ENCODE measurements at regions not wholly inside any gene's neighbourhood (a gene's known extent, or its start where the extent isn't known, plus 50 kb on each side); places are given as distances from the start of the nearest gene placed in this dataset.

DNA sequence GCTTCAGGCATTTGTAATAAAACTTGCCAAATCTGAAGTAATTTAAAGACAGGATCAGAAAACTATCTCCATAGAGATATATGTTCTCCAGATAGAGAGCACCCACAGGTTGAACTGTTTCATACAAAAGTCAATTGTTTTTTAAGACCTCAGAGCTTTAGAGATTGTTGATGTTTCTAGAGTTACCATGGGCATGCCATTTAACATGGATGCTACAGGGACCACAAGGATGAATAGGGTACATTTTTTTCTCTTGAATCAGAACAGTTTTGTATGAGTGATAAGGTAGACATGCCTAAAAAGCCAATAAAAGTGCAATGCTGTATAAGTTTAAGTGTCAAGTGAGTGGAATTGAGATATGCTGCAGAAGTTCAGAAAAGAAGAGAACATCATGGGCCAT is 511.0 kb upstream of the CAMK1G start:
- ChIA-PET POLR2A (no interaction called here), CTCF (no interaction called here)

DNA sequence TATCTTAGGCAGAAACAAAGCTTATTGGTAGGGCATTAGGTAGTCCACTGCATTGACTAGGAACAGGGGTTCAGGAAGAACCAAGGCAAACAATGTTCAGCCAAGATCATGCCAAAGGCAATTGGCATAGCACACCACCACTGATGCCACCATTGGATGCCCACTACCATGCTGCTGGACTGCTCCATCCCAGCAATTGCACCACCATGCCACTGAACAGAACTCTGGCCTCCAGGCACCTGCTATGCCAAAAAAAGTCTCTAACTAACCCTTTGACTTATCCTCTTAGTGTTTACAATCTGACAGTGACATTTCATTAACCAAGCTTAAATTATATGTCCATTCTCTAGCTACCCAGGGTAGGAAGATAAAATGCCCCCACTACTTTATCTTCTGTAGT is 509.6 kb upstream of the CAMK1G start:
- POLR2A ChIA-PET = no interaction called here
- CTCF ChIA-PET = no interaction called here

DNA sequence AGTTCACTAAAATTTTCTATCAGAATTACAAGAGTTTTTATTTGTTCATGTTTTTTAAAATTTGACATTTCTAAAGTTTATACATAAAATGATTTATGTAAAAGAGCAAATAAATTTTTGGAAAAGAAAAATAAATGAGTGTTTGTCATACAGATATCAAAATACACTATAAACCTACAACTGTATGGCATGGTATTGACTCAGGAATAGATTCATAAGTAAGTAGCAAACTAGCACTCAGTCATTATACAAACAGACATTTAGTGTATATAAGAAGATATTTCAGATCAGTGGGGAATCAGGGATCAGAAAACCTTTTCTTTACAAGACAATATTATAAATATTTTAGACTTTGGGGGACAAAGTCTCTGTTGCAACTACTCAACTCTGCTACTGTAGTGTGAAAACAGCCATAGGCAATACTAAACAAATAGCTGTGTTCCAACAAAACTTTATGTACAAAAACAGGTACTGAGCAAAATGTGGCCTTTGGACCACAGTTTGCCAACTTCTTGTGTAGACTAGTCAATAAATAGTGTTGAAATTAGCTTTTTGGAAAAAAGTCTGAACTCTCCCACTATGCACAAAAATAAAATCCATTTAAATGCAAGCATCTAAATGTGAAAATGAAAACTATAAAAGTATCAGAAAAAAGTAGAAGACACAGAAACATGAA is 508.8 kb upstream of the CAMK1G start:
- POLR2A ChIA-PET = no interaction called here
- CTCF ChIA-PET = no interaction called here

DNA sequence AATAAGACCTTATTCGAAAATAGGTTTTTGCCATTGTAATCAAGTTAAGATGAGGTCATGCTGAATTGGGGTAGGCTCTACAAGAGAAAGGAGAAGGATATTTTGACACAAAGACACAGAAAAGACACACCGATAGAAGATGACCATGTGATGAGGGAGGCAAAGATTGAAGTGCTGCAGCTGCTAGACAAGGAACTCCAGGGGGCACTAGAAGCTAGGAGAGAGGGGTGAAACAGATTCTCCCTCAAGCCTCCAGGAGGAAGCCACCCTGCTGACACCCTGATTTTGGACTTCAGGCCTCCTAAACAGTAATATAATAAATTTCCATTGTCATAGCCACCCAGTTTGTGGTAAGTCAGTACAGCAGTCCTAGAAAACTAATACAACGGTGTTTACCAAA is 506.8 kb upstream of the CAMK1G start:
- ChIA-PET POLR2A (no interaction called here), CTCF (no interaction called here)

DNA sequence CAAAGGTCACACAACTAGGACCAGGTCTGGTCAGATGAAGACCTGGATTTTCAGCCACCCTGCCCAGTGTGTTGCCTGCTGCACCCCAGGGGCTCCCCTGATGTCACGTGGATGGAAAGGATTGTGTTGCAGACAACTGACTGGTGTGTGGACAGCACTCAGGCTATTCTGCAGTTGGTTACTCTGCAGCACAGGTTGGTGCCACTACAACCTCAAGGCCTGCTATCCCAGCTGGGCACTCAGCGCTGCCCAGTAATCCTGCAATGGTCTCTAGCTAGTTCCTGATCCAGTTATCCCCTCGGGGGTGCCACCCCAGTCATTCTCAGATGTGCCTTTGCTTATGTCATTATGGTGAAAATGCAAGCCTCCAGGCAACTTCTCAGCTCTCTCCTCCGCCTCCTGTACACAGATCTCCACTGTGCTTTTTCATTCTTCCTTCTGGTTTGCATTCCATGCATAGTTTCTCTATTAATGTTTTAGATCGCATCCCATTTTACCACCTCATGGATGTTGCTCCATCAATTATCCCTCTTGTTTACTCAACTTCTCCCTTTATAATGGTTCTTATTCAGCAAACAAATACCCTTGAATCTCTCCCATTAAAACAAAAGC is 503.2 kb upstream of the CAMK1G start:
- ChIA-PET POLR2A (no interaction called here), CTCF (no interaction called here)

DNA sequence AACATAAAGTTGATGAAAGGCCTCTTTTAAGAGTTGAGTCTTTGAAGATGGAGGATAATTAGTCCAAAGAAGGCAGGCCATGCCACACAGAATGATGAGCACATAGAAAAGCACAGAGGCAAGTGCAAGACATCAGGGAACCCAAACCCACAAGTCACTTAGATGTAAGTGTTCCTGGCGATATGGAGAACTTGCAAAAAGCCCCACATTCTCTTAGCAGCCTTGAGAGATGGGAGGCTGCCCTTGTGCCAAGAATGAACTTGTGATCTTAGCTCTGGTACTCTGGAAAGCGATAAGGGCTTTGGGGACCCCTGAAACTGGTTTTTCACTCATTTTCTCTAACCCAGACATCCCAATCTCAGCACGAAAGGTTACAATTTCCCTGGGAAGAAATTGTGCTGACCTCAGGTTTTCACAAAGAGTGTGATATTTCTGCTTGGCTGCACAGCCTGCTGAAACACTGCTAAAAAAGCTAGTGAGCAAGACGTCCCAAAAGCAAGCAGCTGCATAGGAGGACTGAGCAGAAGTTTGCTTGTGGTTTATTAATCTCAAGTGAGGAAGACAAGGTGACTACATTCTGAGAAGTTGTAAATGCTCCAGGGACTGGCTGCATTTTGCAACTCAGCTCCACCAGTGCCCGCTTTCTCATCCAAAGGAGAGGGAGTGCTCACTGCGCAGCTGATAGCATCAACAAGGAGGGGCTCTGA is 496.9 kb upstream of the CAMK1G start:
- ChIA-PET POLR2A (no interaction called here), CTCF (no interaction called here)

DNA sequence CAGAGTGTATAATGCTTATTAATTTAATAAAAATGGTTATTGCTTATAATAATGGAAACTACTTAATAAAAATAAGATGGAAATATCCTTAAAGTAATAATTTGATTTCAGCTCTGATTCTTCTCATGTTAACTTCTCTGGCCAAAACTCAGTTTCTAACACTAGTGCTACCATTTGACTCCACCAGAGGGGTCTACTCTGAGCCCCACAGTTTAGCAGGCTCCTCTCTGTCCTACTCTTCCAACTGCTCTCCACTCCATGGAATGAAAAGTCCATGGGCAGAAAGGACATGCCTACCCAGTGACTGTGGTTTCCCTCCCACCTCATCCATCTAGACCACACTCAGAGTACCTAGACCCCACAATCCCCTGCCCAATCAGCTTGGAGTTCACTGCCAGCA is 489.1 kb upstream of the CAMK1G start:
- ChIA-PET POLR2A (no interaction called here), CTCF (no interaction called here)

DNA sequence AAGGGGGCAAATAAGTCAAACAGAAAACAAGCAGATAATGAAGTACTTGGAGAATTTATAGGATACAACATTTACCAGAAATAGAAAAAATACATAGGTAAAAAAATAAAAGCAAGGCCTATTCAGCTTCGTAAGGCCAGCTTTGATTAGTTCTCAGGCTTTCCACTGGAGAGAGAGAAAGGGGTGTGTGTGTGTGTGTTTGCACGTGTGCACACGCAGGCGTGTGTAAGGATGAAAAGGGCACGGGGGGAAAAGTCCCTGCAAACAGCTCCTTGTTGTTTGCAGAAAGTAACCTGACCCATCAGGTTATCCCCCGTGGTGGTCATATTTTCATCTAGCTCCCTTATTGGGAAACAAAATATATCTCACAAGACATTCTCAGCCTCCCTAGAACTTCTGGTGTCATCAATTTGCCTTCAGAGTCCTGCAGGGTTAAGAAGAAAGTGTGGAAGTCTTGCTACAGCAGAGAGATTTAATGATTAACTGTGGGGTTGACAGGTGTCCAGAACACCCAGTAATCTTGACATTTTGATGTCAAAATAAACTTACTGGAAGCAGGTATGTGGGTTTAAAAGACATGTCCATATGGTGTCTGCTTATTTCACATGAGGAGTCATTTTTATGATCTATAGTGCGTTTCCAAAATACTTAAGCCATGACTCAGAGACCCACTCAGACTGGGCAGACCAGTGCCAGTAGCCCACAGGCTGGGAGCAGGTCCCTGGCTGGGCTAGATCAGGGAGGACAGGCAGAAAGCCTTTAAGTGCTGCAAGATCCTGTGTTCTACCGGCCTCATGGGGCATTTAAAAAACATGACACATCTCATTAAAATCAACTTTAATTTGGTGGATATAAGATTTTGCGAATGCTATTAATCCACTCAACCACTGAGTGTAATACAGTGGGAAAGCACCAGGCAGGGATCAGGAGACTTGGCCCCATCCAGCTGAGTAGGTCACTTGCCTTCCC is 487.6 kb upstream of the CAMK1G start:
- ChIA-PET CTCF (no interaction called here), POLR2A (no interaction called here)

DNA sequence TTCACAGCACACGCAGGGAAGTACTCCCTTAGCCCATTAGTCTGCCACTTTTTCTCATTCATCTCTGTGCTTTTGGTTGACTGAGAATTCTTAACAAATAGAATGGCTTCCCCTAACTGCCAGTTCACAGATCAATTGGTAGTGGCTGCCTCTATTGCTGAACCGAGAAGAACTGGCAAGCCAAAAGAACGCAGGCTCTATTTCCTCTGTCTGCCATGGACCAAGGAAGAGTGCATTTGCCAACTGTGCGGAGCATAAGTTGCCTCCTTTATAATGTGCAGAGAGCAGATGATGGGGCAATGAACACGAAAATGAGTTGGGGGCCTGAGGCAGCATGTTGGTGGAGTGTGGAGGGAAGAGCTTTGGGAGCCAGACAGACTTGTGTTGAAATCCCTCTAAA is 483.1 kb upstream of the CAMK1G start:
- CTCF ChIA-PET = no interaction called here

DNA sequence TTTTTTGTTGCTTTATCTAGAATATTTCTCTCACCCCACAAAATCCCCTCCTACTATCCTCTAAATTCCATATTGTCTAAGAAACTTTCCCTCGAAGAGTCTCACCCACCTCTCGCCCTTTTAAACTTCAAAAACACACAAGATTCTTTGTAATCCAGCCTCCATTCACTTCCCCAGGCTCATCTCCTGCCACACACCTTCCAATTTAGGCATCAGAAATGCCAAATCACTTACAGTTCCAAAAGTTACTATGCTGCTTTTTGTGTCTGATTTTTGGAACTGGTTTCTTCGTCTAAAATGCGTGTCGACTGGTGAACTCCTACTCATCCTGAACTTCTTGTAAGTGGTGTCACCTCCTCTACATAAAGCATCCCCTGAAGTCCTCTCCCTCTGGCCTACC is 482.4 kb upstream of the CAMK1G start:
- POLR2A ChIA-PET = no interaction called here

More for the DNA sequence above, 483.1 kb upstream of the CAMK1G start:
- POLR2A ChIA-PET = no interaction called here

DNA sequence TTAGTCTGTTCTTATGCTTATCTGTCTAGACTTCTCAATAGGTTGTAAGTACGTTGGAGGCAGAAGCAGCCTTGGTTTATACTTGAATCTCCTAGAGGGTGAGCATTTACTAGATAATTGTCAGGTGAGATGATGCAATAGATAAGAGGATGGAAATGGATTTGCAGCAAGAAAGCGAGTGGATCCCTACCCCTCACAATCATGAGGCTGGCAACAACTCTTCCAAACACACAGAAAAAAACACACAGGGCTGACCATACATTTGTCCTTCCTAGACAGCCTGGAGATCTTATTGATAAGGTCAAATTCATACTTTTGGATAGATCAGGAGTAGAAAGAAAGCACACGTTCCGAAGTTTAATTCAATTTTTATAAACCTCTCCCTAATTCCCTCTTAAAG is 481.4 kb upstream of the CAMK1G start:
- ChIA-PET CTCF (no interaction called here), POLR2A (no interaction called here)

More for the DNA sequence above, 482.4 kb upstream of the CAMK1G start:
- CTCF ChIA-PET = no interaction called here

DNA sequence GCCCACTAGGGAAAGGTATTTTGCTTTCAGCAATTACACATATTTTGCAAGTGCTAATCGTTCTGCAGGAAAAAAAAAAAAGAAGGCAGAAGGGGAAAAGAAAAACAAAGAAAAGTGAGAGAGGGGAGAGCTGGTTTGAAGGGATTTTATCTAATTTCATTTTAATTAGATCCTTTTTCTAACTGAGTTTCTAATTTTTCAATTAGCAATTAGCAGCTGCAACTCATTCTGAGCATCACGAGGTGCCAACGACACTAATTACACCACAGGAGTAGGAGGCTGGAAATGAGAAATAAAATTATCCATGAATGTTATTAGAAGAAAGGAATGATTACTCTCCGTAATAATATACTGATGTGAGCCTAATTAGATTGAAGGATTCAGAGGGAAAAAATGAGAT is 481.0 kb upstream of the CAMK1G start:
- ChIA-PET POLR2A (no interaction called here), CTCF (no interaction called here)

DNA sequence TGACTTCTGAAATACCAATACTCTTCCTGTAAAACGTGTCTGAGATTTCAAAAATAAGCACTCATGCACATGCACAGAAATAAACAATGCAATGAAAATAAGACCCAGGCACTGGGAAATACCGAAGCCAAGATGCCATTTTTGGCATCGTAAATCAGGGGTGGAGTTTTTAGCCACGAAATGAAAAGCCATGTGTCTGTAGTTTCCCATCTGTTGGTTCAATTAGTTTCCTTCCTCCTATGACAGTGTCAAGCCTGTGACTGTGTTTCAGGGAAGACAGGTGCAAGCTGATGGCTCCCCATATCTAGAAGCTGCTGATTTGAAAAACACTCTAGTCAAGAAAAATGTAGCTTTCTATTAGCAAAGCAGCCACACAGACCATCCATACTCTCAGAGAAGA is 480.4 kb upstream of the CAMK1G start:
- ChIA-PET POLR2A (no interaction called here), CTCF (no interaction called here)

DNA sequence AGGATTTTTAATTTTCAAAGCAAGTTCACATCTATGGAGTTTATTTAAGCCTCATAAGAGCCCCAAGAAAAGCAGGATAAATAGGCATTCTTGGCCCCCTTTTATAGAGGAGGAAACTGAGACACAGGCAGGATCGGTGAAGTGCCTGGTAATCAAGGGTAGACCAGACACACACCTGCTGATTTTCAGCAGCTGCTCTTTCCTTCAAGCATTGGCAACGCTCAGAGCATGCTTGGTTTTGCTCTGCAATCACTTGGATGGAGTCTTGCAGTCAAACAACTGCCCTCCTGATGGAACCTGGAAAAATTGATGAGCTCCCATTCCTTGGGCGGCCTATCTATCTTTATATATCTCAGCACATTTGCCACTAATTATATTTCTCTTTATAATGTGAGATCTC is 478.9 kb upstream of the CAMK1G start:
- ChIA-PET CTCF (no interaction called here), POLR2A (no interaction called here)

DNA sequence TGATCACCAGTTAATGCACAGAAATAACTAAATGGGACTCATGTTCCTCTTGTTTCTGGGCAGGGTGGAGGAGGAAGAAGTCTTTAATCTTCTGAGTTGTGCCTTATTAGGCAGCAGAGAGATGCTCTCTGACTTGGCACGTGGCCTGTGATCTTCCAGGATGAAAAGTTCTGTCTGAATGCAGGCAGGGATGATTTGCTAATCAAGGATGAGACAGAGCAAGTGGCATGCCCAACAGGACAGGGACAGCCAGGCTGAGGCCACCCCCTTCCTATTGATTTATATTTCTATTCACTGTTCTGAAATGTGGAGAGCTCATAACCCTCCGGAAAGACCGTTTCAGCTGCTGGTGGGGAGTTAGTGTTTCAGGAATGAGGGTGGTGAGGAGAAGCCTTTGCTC is 477.8 kb upstream of the CAMK1G start:
- POLR2A ChIA-PET = no interaction called here

DNA sequence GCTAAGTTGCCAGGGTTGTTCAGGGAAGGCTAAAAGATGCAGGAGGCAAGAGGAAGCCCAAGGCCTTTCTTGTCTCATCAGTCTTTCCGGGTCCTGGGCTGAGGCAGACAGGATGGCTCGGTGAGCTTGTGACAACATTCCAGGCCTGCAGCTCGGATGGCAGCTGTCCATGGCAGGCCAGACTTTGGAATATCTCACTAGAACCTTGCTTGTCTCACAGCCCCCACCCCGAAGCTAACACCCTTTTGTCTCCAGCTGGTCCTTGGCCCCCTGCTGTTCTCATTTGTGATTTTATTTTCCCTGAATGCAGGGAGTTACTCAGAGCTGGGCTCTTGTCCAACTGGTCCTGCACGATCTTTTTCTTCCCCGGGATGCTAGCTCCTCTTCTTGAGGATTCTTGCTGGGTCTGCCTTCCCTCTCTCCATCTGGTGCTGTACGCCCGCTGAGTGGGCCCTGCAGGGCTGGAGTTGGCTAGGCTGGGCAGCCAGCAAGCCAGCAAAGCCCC is 477.2 kb upstream of the CAMK1G start:
- ChIA-PET POLR2A (no interaction called here), CTCF (no interaction called here)

More for the DNA sequence above, 477.8 kb upstream of the CAMK1G start:
- CTCF ChIA-PET = no interaction called here

DNA sequence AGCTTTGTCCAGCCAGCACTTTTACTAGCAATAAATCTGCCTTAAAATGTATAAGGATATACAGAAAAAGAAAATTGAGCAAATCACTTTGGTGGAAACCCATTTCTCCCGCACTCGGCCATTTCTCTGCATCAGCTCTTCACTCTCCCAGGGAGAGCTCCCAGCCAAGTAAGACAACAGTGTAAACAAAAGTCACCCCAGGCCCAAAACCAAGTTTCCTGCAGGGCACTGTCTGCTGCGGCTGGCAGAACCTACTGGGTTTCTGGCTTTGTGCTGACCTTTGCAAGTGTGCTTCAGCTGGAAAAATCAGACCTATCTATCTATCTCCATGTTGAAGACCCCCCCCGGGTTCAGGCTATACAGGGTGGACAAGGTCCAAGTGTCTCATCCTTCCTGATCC is 476.7 kb upstream of the CAMK1G start:
- ChIA-PET CTCF (no interaction called here), POLR2A (no interaction called here)

DNA sequence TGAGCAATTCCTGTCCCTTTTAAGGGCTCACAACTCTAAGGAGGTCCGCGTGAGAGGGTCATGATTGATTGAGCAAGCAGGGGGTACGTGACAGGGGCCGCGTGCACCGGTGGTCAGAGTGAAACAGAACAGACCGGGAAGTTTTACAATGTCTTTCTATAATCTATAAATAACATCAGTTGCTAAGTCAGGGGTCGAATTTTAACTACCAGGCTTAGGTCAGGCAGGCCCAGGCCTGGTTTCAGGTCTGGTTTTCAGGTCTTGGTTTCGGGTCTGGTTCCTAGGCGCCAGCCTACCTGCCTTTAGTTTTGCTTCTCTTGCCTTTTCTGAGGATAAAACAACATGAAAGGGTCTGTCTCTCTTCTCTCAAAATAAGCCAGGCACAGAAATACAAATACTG is 476.0 kb upstream of the CAMK1G start:
- CTCF ChIA-PET = no interaction called here

DNA sequence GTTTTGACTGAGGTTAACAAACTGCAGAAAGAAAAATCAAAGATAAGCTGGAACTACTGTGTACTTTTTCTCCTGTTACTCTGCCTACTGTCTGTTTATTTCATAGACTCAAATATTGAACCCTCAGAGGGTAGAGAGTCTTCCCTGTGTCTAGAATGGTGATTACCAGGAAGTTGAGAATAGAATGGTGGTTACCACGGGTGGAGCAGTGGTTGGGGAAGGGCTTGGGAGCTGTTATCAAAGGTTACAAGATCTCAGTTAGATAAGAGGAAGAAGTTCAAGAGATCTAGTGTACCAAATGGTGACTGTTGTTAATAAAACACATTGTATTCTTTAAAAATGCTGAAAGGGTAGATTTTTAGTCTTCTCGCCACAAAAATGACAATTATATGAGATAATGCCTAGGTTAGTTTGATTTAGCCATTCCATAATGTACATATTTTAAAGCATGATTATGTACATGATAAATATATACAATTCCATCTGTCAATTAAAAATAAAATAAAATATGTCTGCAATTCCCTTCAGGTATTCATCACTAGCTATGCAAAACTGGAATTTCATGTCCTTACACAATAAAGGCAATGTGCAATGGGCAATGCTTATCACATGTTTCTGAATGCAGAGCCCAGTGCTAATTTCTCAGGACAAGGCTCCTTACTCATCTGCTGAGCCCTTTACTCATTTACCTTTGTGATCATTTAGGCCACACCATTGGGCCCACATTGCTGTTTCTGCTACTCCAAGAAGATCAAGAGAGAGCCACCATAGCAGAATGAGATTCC is 474.3 kb upstream of the CAMK1G start:
- CTCF ChIA-PET = no interaction called here

More for the DNA sequence above, 476.0 kb upstream of the CAMK1G start:
- POLR2A ChIA-PET = no interaction called here

DNA sequence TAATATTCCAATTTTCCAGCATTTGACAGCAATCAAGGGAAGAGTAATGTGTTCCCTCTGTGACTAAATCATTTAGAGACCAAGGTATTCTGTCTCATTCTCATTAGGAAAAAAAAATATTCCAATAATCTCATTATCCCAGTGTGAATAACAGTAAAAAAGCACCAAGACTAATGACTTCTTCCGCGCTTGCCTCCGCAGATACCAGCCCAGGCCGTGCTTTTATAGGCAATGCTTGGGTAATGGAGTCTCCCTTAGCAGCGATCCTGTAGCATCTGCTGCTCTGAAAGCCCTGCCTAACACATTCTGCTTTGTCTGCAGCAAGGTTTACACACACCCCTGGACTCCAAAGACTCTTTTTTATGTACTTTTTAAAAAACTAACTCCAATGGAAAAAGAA is 470.0 kb upstream of the CAMK1G start:
- ChIA-PET CTCF (no interaction called here), POLR2A (no interaction called here)

More for the DNA sequence above, 474.3 kb upstream of the CAMK1G start:
- POLR2A ChIA-PET = no interaction called here

All from activated CD8-positive, alpha-beta memory T cell treated with anti-CD3 and anti-CD28 coated beads for 36 hours (primary cell).